ENCODE measurements at regions not wholly inside any gene's neighbourhood (a gene's known extent, or its start where the extent isn't known, plus 50 kb on each side); places are given as distances from the start of the nearest gene placed in this dataset.
"Not testable (repeated sequence)": the region's sequence is repeated elsewhere in the genome, so short reads cannot be mapped to it uniquely, and the experiment has no call there.

DNA sequence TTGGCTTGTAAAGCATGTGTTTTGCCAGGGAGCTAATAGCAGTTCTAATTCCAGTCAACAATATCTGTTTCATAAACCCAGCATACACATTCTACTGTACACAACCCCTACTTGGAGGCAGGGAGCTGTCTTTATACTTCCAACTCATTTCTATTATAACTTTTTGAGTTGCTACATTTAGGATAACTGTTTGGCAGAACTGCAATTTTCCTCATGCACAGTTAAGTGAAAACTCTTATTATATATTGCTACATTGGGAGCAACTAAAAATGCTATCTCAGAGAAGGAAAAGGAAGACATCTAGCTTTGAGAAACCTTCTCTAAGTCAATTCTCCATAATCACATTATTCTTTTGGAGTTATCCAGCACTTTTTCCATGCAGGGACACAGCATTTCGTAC is 480.2 kb downstream of the RPS29 start:
- no peak for DNase-seq

DNA sequence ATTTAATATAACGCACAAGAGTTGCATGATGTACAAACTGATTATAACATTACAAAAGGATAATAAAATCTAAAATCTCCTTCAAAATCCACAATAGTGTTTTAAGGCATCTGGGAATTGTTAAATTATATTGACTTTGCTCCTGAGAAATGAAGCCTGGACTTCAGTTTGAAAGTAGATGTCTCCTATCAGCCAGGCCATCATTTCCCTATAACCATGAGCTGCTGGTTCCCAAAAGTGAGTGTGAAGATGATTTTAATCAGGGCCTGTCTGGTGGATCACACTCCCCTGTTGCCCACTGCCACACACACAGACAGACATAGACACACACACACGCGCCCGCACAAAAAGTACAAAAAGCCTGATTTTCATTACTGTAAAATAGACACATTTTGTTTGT is 480.7 kb downstream of the RPS29 start:
- no peak for DNase-seq

DNA sequence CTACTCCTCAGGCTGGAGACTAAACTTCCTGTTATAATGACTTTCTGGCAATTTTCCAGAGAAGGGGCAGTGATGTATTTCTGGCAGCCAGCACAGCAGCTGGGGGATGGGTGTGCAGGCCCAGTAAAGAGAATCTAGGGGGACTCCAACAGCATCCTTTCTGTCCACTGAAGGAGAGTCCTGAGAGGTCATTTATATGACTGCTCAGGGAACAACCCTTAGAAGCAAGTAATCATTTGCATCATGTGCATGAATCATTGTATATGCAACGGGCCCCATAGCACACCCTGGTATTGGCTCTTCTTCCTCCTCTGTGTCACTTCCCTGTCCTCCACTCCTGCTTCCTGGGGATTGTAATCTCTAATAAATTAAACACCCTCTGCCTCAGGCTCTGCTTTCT is 493.8 kb downstream of the RPS29 start:
- no peak for DNase-seq

DNA sequence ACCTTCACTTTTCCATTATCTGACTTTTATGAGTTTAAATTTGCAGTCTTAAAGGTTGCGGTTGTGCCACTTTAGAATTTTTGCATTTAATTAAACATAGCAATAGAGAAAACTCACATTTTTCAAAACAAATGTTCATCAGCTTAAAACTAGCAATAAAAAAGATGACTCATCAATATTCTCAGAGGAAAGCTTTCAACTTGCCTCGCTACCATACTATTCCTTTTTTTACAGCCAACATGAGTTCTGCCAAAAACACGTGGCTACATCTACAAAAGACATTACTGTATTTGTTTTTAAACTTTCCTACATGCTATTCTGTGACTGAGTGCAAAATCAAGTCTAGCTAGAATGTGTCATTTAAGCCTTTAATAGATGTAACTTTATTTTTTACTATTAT is 497.1 kb downstream of the RPS29 start:
- no peak for DNase-seq

DNA sequence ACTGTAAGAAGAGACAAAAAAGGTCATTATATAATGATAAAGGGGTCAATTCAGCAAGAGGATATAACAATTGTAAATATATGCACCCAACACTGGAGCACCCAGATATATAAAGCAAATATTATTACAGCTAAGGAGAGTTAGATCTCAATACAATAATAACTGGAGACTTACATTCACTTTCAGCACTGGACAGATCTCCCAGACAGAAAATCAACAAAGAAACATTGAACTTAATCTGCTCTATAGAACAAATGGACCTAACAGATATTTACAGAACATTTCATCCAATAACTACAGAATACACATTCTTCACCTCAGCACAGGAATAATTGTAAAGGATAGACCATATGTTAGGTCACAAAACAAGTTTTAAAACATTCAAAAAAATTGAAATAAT is 512.9 kb downstream of the RPS29 start:
- DNase-seq, result not testable (repeated sequence)

DNA sequence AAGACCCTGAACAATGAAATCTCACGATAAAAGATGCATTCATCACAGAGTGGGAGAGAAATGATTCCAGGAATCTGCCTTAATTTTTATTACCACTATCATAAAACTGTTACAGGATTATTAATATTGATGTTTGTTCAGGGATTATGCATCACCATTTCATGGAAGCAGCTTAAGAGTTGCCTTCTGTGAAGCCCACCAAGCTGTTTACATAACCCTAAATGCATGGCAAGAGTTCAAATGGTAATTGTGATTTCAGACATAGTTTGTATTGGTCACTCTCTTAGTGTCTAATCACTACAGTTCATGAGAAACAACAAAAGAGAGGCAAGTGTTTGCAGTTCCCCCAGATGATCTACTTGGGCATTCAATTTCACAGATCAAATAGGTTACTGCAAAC is 527.7 kb downstream of the RPS29 start:
- DNase-seq, result no peak

DNA sequence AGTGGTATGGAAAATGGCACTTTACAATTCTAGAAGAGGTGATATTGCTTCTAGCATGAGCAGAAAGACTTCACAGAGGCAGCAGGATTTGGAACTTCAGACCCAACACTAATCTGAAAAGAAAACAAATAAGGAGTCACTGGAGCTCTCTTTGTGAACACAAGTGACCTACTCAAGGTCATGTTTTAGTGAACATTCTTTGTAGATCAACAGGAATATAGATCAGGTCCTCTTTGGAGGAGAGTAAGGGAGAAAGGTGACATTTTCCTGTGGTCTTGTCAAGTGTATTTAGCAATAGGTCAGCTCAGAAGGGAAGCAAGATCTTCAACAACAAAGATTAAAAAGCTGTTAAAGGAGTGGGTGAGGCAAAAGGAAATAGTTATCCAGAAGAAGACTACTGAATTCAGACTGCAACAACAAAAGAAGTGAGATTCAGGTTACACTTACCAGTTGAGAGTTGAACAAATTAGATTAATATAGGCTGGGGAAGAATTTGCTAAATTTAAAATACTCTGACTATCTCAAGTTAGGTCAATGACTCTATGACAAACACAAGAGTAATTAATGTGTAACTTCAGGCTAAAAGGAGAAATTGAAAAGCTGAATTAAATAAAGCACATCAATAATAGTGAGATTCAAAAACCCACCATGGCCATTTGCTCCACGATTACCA is 528.2 kb downstream of the RPS29 start:
- no peak for DNase-seq

DNA sequence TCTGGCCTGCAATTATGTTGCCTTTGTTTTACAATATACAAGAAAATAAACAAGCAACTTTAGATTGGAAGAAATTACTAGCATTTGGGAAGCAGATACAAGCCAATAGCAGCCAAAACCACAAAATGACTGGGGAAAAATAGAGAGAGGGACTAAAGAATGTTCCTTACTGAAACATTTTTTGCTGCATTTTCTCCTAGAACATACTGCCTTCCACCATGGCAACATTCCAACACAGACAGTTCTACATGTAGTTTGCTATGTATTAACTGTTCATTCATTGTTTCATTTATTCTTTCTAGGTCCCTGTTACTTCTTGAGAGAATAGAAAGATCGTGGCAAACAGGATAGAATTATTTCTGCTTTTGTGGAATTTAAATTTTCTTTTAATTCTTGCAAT is 530.2 kb downstream of the RPS29 start:
- no peak for DNase-seq

DNA sequence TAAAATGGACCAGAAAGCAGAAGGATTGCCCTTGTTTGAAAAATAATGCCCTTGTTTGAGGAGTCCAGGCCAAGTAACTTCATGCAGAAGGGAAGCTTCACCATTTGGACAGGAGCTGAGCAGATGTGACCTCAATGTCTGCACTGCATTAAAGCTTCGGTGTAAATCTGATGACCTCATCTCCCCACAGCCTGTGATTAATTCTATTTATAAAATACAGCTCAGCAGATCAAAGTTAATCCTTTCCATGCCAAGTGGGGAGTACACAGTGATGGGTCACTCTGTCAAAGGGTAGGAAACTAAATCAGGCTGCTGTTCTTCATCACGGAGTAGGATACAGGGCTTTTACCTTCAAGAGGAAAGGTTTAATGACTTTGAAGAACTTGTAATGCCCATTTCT is 533.7 kb downstream of the RPS29 start:
- DNase-seq, result no peak

DNA sequence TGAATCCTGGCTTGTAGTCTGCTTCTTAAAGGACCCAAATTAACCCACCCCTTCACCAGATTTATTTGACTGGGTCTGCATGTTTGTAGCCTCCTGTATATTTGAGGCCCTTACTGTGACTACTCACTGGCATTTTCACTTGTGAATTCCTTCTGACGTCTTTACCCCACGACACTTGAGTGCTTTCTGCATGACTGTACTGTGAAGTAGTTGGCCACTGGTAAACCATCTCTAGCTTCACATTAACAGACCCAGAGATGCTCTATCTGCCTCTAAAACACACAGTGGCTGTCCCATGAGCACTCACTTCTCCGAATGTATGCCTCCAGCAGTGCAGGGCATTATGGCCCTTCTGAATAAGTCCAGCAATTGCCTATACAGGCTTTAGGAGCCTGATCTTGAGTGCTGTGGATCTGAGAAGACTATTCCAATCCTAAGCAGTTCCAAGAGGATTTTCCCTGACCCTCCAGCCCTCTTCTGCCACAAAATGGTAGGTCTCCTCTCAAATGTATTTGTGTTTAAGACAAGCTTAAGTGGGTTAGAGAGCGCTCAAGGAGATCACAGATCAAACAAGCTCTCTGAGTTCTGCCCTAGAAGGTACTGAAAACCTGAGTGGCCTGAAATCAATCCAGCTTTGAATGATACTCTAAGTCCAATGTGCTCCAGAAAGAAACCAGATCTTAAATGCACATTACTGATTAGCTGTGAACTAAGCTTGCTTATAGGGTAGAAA is 534.7 kb downstream of the RPS29 start:
- DNase-seq, result no peak

DNA sequence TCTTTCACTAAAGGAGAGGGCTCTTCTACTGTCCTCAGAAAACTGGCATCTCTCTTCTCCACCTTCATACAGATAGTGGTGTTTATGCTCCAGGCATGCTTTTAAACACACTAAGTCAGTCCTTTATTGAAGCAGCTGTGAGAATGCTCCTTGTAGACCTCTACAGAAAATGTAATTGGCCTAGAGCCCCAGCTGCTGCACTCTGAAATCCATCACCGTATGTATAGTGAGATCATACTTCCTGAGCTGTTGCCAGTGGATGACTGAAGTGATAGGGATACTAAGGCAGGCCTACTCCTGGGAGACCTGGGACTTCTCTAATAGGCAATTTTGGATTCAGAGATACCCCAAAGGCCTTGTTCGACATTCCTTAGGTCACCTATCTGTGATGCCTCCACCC is 535.4 kb downstream of the RPS29 start:
- no peak for DNase-seq

DNA sequence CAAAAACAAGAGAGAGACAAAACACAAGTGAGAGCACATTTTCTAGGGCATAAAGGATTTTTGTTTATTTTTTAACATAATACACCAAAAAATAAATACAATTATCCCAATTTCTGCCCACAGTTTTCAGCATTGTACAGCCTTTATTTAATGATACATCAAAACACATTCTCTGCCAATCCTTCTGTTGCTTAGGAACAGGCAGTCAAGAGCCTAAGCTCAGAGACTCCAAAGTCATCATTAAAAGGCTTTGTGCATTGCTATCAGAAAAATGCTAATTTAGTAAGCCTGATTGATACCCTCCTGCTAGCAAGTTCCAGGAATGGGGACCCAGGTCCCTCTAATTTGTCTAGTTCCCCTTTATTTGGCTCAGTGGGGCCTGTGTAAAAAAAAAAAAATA is 536.5 kb downstream of the RPS29 start:
- DNase-seq, result no peak

DNA sequence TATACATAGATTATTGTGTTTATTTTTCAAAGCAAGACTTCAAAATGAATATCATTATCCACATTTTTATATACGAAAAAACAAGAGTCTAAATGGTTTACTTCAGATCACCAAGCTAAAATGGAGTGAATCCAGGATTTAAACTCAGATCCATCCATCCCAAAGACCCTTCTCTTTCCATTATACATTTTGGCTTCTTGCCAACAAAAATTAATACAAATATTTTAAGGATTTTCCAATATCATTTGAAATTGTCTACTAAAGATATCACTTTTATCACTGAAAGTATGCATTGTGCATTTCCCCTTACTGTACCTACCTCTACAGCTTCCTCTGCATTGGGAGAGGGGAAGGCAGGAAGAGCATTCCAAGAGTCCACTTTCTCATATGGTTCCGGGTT is 541.2 kb downstream of the RPS29 start:
- DNase-seq, result no peak

DNA sequence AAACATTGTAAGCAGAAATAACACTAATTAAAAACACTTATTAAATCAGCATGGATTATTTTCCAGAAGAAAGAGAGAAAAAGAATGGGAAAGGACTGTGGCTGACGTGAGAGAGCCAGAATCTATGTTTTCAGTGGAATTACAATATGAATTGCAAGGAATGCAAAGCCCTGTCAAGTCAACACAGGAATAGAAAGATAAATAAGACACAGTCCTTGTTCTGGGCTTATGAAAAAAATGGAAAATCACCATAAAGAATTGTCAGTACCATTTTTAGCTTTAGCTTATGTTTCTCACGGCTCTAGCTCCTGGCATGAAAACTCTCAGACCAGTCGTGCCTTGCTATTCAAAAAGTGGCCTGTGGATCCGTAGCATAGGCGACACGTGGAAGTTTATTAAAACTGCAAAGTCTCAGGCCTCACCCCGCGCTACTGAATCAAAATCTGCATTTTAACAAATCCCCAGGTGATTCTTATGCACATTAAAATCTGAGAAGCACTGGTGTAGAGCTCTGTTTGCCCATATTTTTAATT is 549.1 kb downstream of the RPS29 start:
- no peak for DNase-seq

DNA sequence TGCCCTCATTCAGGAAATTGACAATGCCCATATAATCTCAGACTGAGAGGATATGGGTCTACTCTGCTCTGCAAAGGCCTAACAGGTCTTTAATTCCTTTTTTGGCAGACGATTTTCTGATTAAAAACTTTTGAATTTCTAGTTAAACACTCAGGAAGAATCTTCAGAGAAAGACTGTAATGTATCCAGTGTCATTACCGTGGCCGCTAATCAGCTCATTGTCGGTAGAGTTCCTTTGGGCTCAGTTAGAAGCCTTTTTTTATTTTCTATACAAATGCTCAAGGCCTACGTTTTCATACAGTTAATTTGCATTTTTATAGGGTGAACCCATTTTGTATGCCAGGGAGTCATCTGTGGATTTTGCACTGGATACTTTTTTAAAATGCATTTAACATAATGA is 549.9 kb downstream of the RPS29 start:
- no peak for DNase-seq

DNA sequence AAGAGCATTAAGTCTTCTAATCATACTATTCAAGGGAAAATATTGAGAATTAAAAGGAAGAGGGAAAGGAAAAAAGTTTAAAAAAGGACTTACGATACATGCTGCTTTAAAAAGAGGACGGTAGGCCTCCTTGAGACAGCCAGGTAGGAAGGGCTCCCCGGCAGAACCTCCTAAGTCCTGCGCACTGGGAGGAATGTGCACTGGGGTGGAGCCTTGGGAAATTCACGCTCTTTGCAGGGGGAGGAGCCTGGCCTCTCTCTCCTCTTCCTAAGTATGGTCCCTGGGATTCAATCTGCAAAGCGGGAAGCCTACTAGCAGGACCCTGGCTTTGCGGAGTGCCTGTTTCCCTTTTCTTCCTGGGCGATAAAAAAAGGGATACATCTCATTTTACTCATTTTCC is 553.0 kb downstream of the RPS29 start:
- DNase-seq, result no peak

DNA sequence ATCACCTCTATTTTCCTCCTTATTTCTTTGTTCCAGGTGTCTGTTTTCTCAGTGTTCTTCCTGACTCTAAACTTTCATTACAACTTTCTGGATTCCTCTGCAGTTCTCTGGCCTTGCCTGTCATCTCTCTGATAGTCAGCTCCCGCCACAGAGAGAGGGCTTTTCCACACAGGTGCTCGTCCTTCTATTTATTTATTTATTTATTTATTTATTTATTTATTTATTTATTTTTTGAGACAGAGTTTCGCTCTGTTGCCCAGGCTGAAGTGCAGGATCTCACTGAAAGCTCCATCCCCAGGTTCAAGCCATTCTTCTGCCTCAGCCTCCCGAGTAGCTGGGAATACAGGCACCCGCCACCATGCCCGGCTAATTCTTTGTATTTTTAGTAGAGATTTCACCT is 554.5 kb downstream of the RPS29 start:
- not testable (repeated sequence) for DNase-seq

DNA sequence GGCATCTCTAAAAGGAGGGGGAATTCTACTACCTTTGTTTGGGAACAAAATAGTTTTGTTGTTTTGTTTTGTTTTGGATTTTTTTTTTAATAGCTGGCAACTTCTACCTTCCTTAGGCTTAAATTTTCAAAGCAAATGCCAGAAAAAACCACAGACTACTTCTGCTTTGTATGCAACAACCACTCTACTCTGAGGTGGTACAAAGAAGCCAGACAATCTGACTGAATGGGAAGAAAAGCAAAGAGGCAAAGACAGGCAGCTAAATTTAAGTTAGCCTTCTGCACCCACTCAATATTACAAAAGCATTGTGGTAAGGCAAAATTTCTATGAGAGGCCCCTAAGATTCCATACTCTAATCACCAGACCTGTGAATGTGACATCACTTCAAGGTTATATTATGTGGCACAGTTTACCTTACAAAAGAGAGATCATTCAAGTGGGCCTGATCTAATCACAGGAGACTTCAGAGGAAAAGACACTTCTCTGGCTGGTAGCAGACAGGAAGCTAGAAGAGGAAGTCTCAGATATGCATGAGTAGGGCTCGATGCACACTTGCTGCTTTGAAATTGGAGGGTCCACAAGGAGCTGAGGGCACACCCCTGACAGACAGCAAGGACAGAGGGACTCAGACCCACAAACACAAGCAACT is 566.6 kb downstream of the RPS29 start:
- no peak for DNase-seq

DNA sequence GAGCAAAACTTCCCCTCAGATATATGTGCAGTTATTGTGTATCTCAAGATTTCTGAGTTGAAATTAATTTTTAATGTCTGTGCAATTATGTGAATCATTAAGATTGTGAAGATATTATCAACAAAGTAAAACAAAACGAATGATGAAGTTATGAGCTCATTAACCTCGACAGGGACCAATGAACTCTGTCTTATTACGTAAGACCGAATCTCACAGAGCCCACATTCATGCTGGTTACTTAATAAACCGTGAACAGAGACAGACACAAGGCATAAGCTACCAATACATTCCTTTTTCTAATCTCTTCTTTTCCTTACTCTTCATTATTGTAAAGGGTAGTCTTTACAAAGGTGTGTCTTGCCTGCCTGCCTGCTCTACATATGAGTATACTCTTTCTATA is 568.7 kb downstream of the RPS29 start:
- DNase-seq, result no peak

DNA sequence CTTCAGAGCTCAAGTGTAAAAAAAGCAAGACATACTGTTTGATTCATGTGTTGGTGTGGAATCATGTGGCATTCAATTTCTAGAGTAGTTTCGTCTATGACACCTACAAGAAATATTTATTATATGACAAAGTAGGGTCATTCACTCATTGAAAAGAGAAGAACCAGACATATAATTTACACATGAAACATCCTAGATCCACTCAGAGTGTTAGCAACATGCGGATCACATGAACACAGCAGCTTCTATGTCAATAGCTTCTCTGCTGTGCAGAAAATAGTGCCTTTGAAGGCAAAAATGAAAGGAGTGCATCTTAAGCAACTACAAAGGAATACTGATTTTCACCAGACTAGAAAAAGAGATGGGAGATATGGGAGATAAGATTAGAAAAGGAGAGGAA is 569.8 kb downstream of the RPS29 start:
- no peak for DNase-seq

DNA sequence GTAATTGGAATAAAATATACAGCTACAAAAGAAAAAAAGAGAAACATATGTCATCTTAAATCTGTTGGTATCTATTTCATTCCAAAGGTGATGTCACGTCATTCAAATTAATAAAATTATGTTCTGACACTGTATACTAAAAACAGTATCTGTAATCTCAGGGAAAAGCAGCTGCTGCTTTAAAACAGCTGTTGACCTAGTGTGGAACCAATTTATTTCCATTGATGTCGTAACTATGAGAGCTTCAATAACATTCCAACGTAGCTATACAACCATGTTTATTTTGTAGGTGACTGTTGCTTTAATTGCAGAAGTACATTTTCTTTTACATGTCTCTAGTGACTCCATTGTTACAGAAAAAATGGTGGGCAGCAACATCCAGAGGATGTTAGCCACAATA is 571.7 kb downstream of the RPS29 start:
- no peak for DNase-seq

DNA sequence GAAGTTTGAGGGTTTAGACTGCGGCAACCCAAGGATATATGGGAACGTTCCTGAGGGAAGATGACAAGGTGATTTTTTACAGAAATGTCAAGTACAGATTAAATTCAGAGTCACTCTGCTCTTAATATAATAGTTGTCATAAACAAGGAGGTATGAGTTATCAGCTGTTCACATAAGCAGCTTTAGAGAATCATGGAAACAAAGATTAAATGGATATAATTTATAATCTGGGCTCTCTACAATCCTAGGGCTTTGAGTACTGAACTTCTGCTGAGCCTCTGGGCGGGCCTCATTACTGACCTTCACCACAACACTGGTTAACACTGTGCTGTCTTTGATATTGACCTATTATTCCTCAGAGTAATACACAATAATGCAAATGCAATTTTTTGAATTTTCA is 577.8 kb downstream of the RPS29 start:
- no peak for DNase-seq

DNA sequence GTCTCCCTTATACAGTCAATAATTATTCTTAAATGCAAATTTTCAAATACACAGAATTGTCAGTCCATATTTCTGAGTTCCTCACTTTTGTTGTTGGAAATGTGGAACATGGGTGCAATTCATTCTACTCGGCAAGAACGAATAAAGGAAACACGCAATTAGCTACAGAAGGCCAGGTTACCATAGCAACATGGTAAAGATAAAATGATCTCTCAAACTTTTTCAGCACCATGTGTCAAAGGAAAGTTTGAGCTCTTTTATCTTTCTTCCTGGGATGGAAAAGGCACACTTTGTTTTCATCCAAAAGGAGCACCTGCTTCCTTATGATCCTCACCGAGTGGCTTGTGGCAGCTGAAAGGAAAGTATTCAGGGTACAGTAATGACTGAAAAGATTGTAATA is 595.0 kb downstream of the RPS29 start:
- no peak for DNase-seq

DNA sequence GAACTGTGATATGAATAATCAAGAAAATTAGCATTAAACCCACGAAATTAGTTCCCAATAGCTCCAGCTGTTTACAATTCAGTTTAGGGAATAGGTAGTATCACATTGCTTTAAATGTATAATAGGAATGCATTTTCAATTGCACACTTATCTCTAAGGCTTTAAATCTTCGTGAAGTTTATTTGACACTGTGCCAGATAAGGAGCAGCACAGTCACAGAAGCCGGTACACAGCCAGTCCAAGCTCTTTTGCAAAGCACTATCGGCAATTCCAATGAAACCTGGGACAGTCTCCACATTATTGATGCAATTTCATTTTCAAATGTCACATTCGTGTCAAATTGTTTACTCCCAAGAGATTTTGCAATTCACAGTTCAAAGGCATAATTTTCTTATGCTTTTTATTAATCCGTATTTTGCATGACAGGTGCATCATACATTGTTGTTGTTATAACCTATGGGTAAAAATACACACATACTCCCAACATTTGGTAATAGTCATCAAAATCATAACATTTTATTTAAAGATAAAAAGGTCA is 602.8 kb downstream of the RPS29 start:
- no peak for DNase-seq
